Stomach (tissue), 8 donors: ENCODE measurements at regions not wholly inside any gene's neighbourhood (a gene's known extent, or its start where the extent isn't known, plus 50 kb on each side); places are given as distances from the start of the nearest gene placed in this dataset.

Experiments used
- DNase-seq, 2 donors: peaks; one replicate each; pipeline versions ENCODE4 v3.0.0 to v3.0.0-alpha.2; 2013 to 2019
- H3K27ac ChIP-seq, 5 donors: fragments of 200-600 bp in 4 of 5; sonication (generic) in 4 of 5; one replicate each; pipeline ENCODE4 v1.5.1; 2013 to 2019; ENCODE audit warnings: mild to moderate bottlenecking in 1 of 5, moderate library complexity in 1 of 5
- H3K27me3 ChIP-seq, 3 donors: fragments of 200-600 bp; sonication (generic); one replicate each; pipeline ENCODE4 v1.5.1; 2017 to 2019; ENCODE audit warnings: mixed run types in 1 of 3
- H3K36me3 ChIP-seq, 4 donors: fragments of 200-600 bp; sonication (generic); 1 replicate in 3 of 4; 2 replicates in 1 of 4; pipeline ENCODE4 v1.5.1; 2016 to 2019
- H3K4me1 ChIP-seq, 4 donors: fragments of 200-600 bp; sonication (generic); one replicate each; pipeline ENCODE4 v1.5.1; 2016 to 2019
- H3K4me3 ChIP-seq, 4 donors: fragments of 200-600 bp; sonication (generic) in 3 of 4; one replicate each; pipeline ENCODE4 v1.5.1; 2016 to 2019; ENCODE audit warnings: mild to moderate bottlenecking in 1 of 4
- H3K9me3 ChIP-seq, 4 donors: fragments of 200-600 bp; sonication (generic); one replicate each; pipeline ENCODE4 v1.5.1; 2016 to 2019
- EP300 ChIP-seq: sonication (generic); formaldehyde crosslinking; IDR thresholded peaks from one replicate; pipeline ENCODE4 v1.6.1; 2017; ENCODE audit warnings: antibody characterized with exemption
- POLR2A ChIP-seq, 4 donors: fragments of 450-650 bp; IDR thresholded peaks; one replicate each; pipeline ENCODE4 v1.6.1; 2016; ENCODE audit warnings: antibody characterized with exemption in 4 of 4, control low read depth in 2 of 4, mild to moderate bottlenecking in 1 of 4, moderate library complexity in 1 of 4
- POLR2AphosphoS5 ChIP-seq, 3 donors: sonication (generic); formaldehyde crosslinking; IDR thresholded peaks; one replicate each; pipeline ENCODE4 v1.6.1; 2016; ENCODE audit warnings: antibody characterized with exemption in 3 of 3
- WGBS, 5 donors: extraction: QIAGEN DNeasy Blood & Tissue Kit in 3 of 5; methylation state at CpG; one replicate each; pipeline versions ENCODE4 v1.1.5 to v1.1.7; 2013 to 2018; 5-methylcytosine and 5-hydroxymethylcytosine counted together
- intact Hi-C: fragments of 100-400 bp; cut with DNase I; formaldehyde crosslinking; loops from one replicate; pipeline ENCODE4 v1.15.1; 2023; ENCODE audit warnings: low total_unique reads
- TF ChIP-seq, protein P1 (sequence below), 7 experiments: fragments of 450-650 bp in 4 of 7; fragments of 200-600 bp in 3 of 7; sonication (generic) in 3 of 7; IDR thresholded peaks; one replicate each; pipeline ENCODE4 v1.5.1; 2016 to 2019; ENCODE audit warnings: antibody characterized with exemption in 7 of 7, control low read depth in 2 of 7, mild to moderate bottlenecking in 1 of 7
- donor health status: healthy with polysubstance abuse.
- donor health status: Bipolar disorder and iron deficiency.
- donor health status: healthy.

DNA sequence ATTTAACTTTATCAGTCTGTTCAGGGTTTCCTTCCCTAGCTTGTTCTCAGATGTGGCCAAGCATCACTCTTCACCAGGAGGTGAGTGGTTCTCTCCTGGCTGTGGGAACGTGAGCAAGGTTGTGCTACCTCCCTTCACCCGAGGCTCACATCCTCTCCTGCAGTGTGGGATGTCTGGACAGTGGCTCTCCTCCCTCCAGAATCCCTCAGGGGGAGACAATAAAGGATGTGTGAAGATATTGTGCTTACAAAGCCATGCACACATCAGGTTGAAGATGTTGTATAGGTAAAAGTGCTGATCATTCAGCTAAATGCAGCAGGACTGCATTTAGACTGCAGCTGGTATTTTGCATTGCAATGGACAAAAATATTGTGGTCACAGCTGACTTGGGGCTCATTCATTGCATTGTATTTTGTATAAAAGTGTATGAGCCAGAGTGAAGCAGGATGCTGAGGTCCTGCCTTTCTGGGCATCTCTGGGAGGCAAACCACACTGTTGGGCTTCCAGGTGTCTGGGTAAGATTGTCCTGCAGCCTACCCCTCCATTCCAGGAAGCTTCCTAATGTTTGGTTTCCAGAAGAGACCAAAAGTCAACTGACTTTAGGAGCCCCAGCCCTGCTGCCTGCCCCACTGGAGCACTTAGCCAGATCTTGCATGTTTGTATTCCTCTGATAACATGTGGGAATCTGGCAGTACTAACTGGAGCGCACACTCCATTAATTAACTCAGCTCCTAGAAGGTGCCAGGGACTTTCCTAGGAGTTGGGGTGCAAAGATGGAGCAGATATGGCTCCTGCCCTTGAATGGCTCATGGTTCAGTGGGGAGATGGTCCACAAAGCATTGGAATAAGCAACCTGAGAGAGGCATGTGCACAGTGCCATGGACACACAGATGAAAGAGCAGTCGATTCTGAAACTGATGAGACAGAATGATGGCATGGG is 292.5 kb upstream of the ZNF32 start:
- no peak overlapping the region for H3K27ac ChIP-seq
- H3K9me3 ChIP-seq: no peaks in the 10 kb centered on the region
- intact Hi-C loops: no loop called here
- DNase-seq: peak in 1 of 2 donors; percentile 7
- 34 to 58% (median 46%) methylated on average over 4 of the region's 4 CpGs for WGBS, 5 donors
- peaks cover 0 to 28% (median 25%) of the 10 kb centered on the region in 4 donors for H3K4me1 ChIP-seq
- TF ChIP-seq POLR2A (IDR thresholded peaks at IDR 0.05): no peak
- peak in 1 of 3 donors; percentile 9 for TF ChIP-seq POLR2AphosphoS5 (IDR thresholded peaks at IDR 0.05)
- no peak for TF ChIP-seq EP300
- H3K27me3 ChIP-seq: no peaks in the 10 kb centered on the region
- no peak overlapping the region for H3K4me3 ChIP-seq
- no peaks in the 10 kb centered on the region for H3K36me3 ChIP-seq

DNA sequence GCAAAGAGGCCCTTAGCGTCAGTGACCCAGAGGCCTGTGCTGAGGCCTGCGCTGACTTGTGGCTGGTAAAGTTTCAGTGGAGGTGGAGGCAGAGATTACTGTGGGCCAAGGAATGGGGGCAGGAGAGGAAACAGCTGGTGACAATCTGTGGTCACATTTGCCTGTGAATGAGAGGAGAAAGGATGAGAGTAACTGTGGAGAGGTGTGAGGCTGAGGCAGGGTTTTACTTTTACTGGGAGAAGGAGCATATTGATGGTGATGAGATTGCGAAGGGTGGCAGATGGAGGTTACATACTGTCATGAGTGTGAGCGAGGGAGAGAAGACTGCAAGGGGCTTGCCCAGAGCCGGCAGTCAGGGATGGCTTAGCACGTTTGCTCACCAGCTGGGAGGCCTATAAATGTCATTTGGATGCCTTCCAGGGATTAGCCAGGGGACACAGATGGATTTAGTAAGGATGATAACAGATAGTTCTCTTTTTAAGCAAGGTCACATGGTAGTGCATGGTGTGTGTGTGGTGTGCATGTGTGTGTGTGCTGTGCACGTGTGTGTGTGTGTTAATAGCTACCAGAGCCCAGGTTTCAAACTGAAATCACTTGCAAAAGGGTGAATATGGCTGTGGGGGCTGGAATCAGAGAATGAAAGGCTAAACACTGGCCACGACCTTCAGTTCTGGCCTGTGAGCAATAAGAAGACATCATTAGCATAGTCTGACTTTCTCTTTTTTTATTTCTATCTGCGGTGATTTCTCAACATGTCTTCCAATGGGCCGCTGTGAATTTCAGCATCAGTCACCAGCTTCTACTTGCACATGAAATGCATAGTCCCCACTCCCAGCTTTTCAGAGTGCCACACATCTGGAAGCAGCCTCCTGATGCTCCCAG is 291.5 kb upstream of the ZNF32 start:
- Histone ChIP-seq H3K4me1 (peaks cover 0 to 28% (median 25%) of the 10 kb centered on the region in 4 donors), H3K36me3 (no peaks in the 10 kb centered on the region), H3K27ac (no peak overlapping the region), H3K4me3 (no peak overlapping the region), H3K9me3 (no peaks in the 10 kb centered on the region), H3K27me3 (no peaks in the 10 kb centered on the region)
- TF ChIP-seq, protein P1, sequence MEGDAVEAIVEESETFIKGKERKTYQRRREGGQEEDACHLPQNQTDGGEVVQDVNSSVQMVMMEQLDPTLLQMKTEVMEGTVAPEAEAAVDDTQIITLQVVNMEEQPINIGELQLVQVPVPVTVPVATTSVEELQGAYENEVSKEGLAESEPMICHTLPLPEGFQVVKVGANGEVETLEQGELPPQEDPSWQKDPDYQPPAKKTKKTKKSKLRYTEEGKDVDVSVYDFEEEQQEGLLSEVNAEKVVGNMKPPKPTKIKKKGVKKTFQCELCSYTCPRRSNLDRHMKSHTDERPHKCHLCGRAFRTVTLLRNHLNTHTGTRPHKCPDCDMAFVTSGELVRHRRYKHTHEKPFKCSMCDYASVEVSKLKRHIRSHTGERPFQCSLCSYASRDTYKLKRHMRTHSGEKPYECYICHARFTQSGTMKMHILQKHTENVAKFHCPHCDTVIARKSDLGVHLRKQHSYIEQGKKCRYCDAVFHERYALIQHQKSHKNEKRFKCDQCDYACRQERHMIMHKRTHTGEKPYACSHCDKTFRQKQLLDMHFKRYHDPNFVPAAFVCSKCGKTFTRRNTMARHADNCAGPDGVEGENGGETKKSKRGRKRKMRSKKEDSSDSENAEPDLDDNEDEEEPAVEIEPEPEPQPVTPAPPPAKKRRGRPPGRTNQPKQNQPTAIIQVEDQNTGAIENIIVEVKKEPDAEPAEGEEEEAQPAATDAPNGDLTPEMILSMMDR (IDR thresholded peaks at IDR 0.05): no peak
- WGBS, 5 donors: 63 to 75% (median 68%) methylated on average over 10 of the region's 10 CpGs
- intact Hi-C loops: no loop called here
- peak in 1 of 2 donors; percentile 51 for DNase-seq

DNA sequence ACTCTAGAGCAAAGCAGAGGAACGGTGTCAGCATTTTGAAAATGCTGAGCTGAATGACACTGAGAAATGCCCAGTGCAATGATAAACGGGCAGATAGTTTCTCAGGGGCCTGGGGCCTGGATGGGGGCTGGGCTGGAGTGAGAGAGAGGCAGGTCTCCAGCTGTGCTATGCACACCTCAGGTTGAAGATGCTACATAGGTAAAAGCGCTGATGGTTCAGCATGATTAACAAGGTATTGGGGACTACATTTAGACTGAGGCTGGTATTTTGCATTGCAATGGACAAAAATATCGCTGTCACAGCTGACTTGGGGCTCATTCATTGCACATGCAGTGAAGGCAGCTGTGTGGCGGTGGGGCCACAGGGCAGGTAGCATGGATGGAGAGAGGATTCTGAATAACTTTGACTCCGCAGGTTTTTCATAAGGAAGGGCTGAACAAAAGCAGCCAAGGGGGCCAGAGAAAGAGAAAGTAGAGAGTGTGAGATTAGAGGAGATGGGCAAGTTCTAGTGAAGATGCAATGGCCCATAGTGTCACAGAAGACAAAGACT is 290.8 kb upstream of the ZNF32 start:
- intact Hi-C loops: no loop called here
- peaks cover 0 to 28% (median 25%) of the 10 kb centered on the region in 4 donors for H3K4me1 ChIP-seq
- no peak overlapping the region for H3K4me3 ChIP-seq
- no peaks in the 10 kb centered on the region for H3K27me3 ChIP-seq
- TF ChIP-seq, protein P1 (IDR thresholded peaks at IDR 0.05): no peak
- TF ChIP-seq POLR2A (IDR thresholded peaks at IDR 0.05) (no peak), POLR2AphosphoS5 (IDR thresholded peaks at IDR 0.05) (no peak), EP300 (no peak)
- no peaks in the 10 kb centered on the region for H3K9me3 ChIP-seq
- WGBS, 5 donors: 78 to 86% (median 81%) methylated on average over 6 of the region's 6 CpGs
- no peaks in the 10 kb centered on the region for H3K36me3 ChIP-seq
- H3K27ac ChIP-seq: no peak overlapping the region
- no peak for DNase-seq

DNA sequence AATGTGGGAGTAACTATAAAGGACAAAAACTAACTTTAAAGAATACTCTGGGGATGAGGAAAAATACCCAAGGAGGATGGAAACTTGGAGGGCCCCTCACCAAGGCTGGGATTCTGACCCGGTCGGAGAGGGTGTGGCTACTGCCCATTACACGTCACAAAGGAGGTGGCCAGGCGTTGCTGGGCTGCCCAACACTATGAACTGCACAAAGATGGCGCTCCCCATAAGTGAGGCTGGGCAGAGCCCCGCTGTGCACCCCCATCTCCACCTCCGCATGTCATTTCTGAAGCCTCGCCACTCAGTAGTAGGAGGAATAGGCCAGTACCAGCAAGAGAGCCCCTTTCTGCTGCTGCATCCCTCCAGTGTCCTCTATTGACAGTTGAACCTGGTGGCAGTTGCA is 290.1 kb upstream of the ZNF32 start:
- H3K27me3 ChIP-seq: no peaks in the 10 kb centered on the region
- H3K4me1 ChIP-seq: peaks cover 0 to 28% (median 25%) of the 10 kb centered on the region in 4 donors
- H3K27ac ChIP-seq: no peak overlapping the region
- WGBS, 5 donors: 84 to 86% (median 85%) methylated on average over 8 of the region's 8 CpGs
- H3K4me3 ChIP-seq: no peak overlapping the region
- H3K36me3 ChIP-seq: no peaks in the 10 kb centered on the region
- TF ChIP-seq POLR2AphosphoS5 (IDR thresholded peaks at IDR 0.05): no peak
- TF ChIP-seq EP300: no peak
- no peak for TF ChIP-seq POLR2A (IDR thresholded peaks at IDR 0.05)
- TF ChIP-seq, protein P1 (IDR thresholded peaks at IDR 0.05): no peak
- DNase-seq: no peak
- no peaks in the 10 kb centered on the region for H3K9me3 ChIP-seq
- intact Hi-C loops: no loop called here
